HG02981 (cell line): ENCODE measurements at regions not wholly inside any gene's neighbourhood (a gene's known extent, or its start where the extent isn't known, plus 50 kb on each side); places are given as distances from the start of the nearest gene placed in this dataset.

ENCODE experiments used
- ATAC-seq: cut with Tn5 transposase; IDR thresholded peaks from one replicate; pipeline ENCODE4 v1.9.1; 2021; ENCODE audit warnings: mild to moderate bottlenecking, moderate library complexity; ENCODE audit not compliant: unreplicated experiment

GRCh38 chr16:79810449-79811189 lies 210.1 kb upstream of the MAF start:
- no peak for ATAC-seq

GRCh38 chr16:79809376-79809775 lies 208.8 kb upstream of the MAF start:
- ATAC-seq, result no peak

GRCh38 chr16:79808731-79809130 lies 208.2 kb upstream of the MAF start:
- no peak for ATAC-seq

- ATAC-seq, result no peak
Measured at GRCh38 chr16:79806757-79807156, 206.2 kb upstream of the MAF start.

GRCh38 chr16:79805621-79806020 lies 205.1 kb upstream of the MAF start:
- no peak for ATAC-seq

GRCh38 chr16:79801646-79802045 lies 201.1 kb upstream of the MAF start:
- no peak for ATAC-seq

- no peak for ATAC-seq
Measured at GRCh38 chr16:79800016-79800608, 199.6 kb upstream of the MAF start.

- ATAC-seq, result no peak
Measured at GRCh38 chr16:79798416-79799053, 198.0 kb upstream of the MAF start.

- ATAC-seq, result no peak
Measured at GRCh38 chr16:79797486-79797885, 196.9 kb upstream of the MAF start.

- ATAC-seq, result no peak
Measured at GRCh38 chr16:79795556-79795955, 195.0 kb upstream of the MAF start.

GRCh38 chr16:79794941-79795340 lies 194.4 kb upstream of the MAF start:
- no peak for ATAC-seq

GRCh38 chr16:79792664-79793351 lies 192.3 kb upstream of the MAF start:
- ATAC-seq, result no peak

GRCh38 chr16:79792076-79792475 lies 191.5 kb upstream of the MAF start:
- no peak for ATAC-seq

GRCh38 chr16:79790854-79791253 lies 190.3 kb upstream of the MAF start:
- no peak for ATAC-seq

- ATAC-seq, result no peak
Measured at GRCh38 chr16:79788949-79789348, 188.4 kb upstream of the MAF start.

GRCh38 chr16:79786389-79786788 lies 185.9 kb upstream of the MAF start:
- ATAC-seq, result no peak

GRCh38 chr16:79784007-79784406 lies 183.5 kb upstream of the MAF start:
- ATAC-seq, result no peak

GRCh38 chr16:79777679-79778078 lies 177.1 kb upstream of the MAF start:
- ATAC-seq, result no peak

GRCh38 chr16:79776243-79776847 lies 175.8 kb upstream of the MAF start:
- ATAC-seq, result no peak

GRCh38 chr16:79772784-79773183 lies 172.2 kb upstream of the MAF start:
- ATAC-seq, result no peak

- ATAC-seq, result no peak
Measured at GRCh38 chr16:79772048-79772447, 171.5 kb upstream of the MAF start.
